ENCODE measurements at regions not wholly inside any gene's neighbourhood (a gene's known extent, or its start where the extent isn't known, plus 50 kb on each side); places are given as distances from the start of the nearest gene placed in this dataset.
A peak's percentile ranks its signal among the peaks of the same experiment; 100 is the strongest.
"Not testable (repeated sequence)": the region's sequence is repeated elsewhere in the genome, so short reads cannot be mapped to it uniquely, and the experiment has no call there.

DNA sequence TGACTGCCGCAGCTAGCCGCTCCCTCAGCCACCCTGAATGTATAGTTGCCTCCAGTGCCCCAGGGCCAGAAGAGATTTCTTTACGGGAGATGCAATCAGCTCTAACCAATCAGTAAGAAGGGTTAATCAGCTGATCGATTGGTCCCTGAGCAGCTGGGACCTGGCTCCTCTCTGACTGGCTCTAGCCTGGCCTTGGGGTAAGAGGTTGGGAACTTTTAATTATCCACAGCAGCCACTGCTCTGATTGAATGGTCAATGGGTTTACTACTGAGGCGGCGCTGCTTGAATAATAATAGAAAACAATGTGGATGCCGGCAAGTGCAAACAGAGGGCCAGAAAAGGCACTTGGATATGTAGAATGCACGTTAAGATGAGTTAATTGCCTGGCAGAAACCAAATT, 99.8 kb downstream of the TFAP2A start:
- H3K9me3 Mint-ChIP-seq = no peaks in the 10 kb centered on the region
- H3K4me1 Mint-ChIP-seq (ENCODE audit: low read depth) = peaks cover 51% of the 10 kb centered on the region
- no peaks in the 10 kb centered on the region; the same call in none of the 2 replicates for H3K27me3 Mint-ChIP-seq (ENCODE audit: insufficient read depth)
- peak overlapping the region; percentile 85; the same call in 1 of the 2 replicates for H3K4me3 Mint-ChIP-seq
- TF ChIP-seq, protein P1, sequence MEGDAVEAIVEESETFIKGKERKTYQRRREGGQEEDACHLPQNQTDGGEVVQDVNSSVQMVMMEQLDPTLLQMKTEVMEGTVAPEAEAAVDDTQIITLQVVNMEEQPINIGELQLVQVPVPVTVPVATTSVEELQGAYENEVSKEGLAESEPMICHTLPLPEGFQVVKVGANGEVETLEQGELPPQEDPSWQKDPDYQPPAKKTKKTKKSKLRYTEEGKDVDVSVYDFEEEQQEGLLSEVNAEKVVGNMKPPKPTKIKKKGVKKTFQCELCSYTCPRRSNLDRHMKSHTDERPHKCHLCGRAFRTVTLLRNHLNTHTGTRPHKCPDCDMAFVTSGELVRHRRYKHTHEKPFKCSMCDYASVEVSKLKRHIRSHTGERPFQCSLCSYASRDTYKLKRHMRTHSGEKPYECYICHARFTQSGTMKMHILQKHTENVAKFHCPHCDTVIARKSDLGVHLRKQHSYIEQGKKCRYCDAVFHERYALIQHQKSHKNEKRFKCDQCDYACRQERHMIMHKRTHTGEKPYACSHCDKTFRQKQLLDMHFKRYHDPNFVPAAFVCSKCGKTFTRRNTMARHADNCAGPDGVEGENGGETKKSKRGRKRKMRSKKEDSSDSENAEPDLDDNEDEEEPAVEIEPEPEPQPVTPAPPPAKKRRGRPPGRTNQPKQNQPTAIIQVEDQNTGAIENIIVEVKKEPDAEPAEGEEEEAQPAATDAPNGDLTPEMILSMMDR (IDR thresholded peaks at IDR 0.05) = no peak
- no peaks in the 10 kb centered on the region; the same call in 1 of the 2 replicates for H3K36me3 Mint-ChIP-seq (ENCODE audit: low read depth)
- DNase-seq = no peak
- H3K27ac Mint-ChIP-seq = peak overlapping the region; percentile 89

DNA sequence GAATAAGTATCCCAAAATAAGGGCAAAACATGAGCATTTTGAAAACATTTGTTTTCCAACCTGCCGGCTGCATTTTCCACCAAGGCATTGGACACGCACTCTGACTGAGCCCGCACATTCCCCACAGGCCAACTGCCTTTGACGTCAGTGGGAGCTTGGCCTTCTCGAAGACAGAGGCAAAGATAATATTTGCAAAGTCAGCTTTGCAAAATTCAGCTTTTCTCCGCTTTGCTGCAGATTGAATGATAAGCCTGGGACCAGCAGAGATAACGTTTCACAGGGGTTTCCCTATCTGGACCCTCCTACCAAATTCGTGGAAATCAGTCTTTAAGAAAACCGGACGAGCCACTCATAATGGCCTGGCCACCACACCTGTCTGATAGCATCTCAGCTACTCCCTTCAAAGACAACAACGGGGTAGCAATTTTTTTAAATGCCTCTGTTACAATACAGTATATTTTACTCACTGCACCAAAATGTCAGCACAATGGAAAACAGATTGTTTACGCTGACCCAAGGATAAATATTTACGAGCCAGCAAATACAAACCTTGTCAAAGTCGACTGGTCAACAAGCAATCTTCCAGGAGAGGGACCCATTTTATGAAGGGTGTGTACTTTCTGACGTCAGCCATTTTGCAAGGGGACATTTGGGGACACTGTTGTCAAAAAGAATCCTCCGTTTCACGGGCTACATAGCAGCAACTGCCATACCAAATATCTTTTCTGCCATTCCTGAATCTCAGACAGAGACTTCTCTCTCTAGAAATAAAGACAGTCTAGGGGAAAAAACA, 100.5 kb downstream of the TFAP2A start:
- Mint-ChIP-seq H3K9me3 (no peaks in the 10 kb centered on the region), H3K27me3 (ENCODE audit: insufficient read depth) (no peaks in the 10 kb centered on the region; the same call in none of the 2 replicates), H3K36me3 (ENCODE audit: low read depth) (no peaks in the 10 kb centered on the region; the same call in 1 of the 2 replicates), H3K4me3 (no peak overlapping the region), H3K4me1 (ENCODE audit: low read depth) (peaks cover 53% of the 10 kb centered on the region), H3K27ac (no peak overlapping the region)
- no peak for DNase-seq
- TF ChIP-seq, protein P1 (IDR thresholded peaks at IDR 0.05) = no peak

DNA sequence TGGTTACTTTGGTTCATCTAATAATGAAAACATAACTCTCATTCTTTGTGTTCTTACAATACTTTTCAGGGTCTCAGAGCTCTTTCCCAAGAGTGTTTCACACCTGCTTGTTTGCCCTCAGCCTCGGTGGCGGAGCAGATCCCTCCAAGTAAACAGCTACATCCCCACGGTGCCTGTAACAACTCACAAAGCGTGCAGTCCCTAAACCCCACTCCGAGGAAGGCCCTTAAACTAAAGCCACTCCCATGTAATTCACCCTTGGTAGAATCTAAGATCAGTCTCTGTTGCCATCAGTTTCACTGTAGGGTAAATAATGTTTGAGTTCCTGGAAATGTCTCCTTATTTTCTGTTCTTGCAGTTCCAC, 101.1 kb downstream of the TFAP2A start:
- no peak overlapping the region for H3K27ac Mint-ChIP-seq
- no peak overlapping the region for H3K4me3 Mint-ChIP-seq
- no peak for DNase-seq
- no peaks in the 10 kb centered on the region; the same call in none of the 2 replicates for H3K27me3 Mint-ChIP-seq (ENCODE audit: insufficient read depth)
- TF ChIP-seq, protein P1 (IDR thresholded peaks at IDR 0.05) = no peak
- no peaks in the 10 kb centered on the region; the same call in 1 of the 2 replicates for H3K36me3 Mint-ChIP-seq (ENCODE audit: low read depth)
- peaks cover 55% of the 10 kb centered on the region for H3K4me1 Mint-ChIP-seq (ENCODE audit: low read depth)
- no peaks in the 10 kb centered on the region for H3K9me3 Mint-ChIP-seq

DNA sequence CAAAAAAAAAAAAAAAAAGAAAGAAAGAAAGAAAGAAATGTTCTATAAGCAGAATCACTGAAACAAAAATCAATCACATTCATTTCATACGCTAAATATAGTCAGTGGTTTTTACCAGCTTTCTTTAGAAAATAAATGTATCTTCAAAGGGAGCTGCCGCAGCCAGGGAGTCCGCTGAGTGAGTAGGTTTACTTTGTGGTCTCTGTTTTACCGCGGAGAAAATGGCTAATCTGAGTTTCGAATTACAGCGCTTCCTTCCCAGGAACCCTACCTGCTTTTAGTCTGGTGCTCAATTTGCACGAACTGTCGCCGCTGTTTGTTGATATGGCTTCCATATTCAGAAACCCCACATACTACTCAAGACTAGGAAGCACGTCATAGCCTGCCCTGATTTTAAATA, 102.4 kb downstream of the TFAP2A start:
- no peak for DNase-seq
- Mint-ChIP-seq H3K4me3 (no peak overlapping the region), H3K27ac (no peak overlapping the region), H3K36me3 (ENCODE audit: low read depth) (no peaks in the 10 kb centered on the region), H3K27me3 (ENCODE audit: insufficient read depth) (no peaks in the 10 kb centered on the region; the same call in none of the 2 replicates), H3K9me3 (no peaks in the 10 kb centered on the region), H3K4me1 (ENCODE audit: low read depth) (peaks cover 48% of the 10 kb centered on the region)
- TF ChIP-seq, protein P1 (IDR thresholded peaks at IDR 0.05) = no peak

DNA sequence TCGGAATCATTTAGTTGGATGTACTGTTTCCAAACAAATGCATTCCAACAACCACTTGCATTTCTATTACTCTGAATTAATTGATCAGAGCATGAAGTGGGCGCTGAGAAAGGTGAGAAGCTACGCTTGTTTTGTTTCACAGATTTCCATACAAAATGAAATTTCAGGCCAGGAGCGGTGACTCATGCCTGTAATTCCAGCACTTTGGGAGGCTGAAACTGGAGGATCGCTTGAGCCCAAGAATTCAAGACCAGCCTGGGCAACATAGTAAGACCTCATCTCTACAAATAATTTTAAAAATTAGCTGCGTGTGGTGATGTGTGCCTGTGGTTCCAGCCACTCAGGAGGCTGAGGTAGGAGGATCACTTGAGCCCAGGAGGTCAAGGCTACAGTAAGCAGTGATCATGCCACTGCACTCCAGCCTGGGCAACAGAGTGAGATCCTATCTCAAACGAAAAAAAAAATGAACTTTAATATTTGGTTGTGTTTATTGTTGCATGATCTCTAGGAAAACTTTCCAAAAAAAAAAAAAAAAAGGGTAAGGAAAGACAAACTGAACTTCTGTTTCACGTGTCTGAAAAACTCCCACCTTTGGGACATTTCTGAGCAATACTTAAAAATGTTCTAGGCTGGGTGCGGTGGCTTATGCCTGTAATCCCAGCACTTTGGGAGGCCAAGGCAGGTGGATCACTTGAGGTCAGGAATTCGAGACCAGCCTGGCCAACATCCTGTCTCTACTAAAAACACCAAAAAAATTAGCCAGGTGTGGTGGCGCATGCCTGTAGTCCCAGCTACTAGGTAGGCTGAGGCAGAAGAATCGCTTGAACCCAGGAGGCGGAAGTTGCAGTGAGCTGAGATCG, 103.1 kb downstream of the TFAP2A start:
- not testable (repeated sequence) for H3K27me3 Mint-ChIP-seq (ENCODE audit: insufficient read depth); H3K36me3 Mint-ChIP-seq (ENCODE audit: low read depth); DNase-seq; H3K27ac Mint-ChIP-seq; H3K9me3 Mint-ChIP-seq; H3K4me3 Mint-ChIP-seq
- H3K4me1 Mint-ChIP-seq (ENCODE audit: low read depth) = peaks cover 41% of the 10 kb centered on the region

DNA sequence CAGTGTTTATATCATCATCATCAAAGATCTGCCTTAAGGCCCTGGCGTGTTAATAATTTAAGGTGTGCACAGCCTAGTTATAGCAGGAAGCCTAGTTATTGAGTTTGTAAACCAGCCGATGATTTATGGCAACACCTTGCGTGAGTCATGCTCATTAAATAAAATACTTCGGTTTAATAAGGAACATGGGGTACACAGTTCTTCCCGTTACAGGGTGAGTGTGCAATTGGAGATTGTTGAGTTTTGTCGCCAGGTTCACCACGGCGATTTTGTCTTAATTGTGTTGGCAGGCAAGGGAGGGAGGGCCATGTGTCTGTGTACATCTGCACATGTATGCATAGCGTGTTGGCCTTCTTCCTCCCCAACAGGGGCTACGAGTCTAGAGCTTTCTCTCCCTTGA, 104.0 kb downstream of the TFAP2A start:
- Mint-ChIP-seq H3K4me3 (no peak overlapping the region), H3K27me3 (ENCODE audit: insufficient read depth) (no peaks in the 10 kb centered on the region; the same call in none of the 2 replicates), H3K36me3 (ENCODE audit: low read depth) (no peaks in the 10 kb centered on the region), H3K9me3 (no peaks in the 10 kb centered on the region), H3K4me1 (ENCODE audit: low read depth) (peaks cover 39% of the 10 kb centered on the region), H3K27ac (no peak overlapping the region)
- no peak for DNase-seq
- TF ChIP-seq, protein P1 (IDR thresholded peaks at IDR 0.05) = no peak

Data from HFFc6 (cell line).